Gastrocnemius medialis (tissue), 4 donors: ENCODE measurements at regions not wholly inside any gene's neighbourhood (a gene's known extent, or its start where the extent isn't known, plus 50 kb on each side); places are given as distances from the start of the nearest gene placed in this dataset.
"Not testable (repeated sequence)": the region's sequence is repeated elsewhere in the genome, so short reads cannot be mapped to it uniquely, and the experiment has no call there.

ENCODE experiments used
- ATAC-seq, 2 donors: fragments of 150-250 bp; one replicate each; pipeline ENCODE4 v1.9.1; 2016
- DNase-seq, 2 donors: peaks; one replicate each; pipeline ENCODE4 v3.0.0-alpha.2; 2019
- H3K27ac ChIP-seq, 4 donors: fragments of 200-600 bp; sonication (generic); 1 replicate in 1 of 4; 2 replicates in 3 of 4; pipeline ENCODE4 v1.5.1; 2016 to 2018; ENCODE audit warnings: mild to moderate bottlenecking in 2 of 4, moderate library complexity in 1 of 4
- H3K27me3 ChIP-seq, 3 donors: fragments of 200-600 bp; sonication (generic) in 2 of 3; 1 replicate in 1 of 3; 2 replicates in 2 of 3; pipeline versions ENCODE4 v1.5.1 to v1.6.0; 2016 to 2019; ENCODE audit warnings: mild to moderate bottlenecking in 1 of 3, moderate library complexity in 1 of 3
- H3K36me3 ChIP-seq, 2 donors: fragments of 200-600 bp; sonication (generic) in 1 of 2; one replicate each; pipeline ENCODE4 v1.5.1; 2017 to 2018
- H3K4me1 ChIP-seq, 2 donors: fragments of 200-600 bp; sonication (generic) in 1 of 2; one replicate each; pipeline ENCODE4 v1.5.1; 2016 to 2017; ENCODE audit warnings: mild to moderate bottlenecking in 2 of 2
- H3K4me3 ChIP-seq, 4 donors: fragments of 200-600 bp; sonication (generic) in 3 of 4; 1 replicate in 1 of 4; 2 replicates in 3 of 4; pipeline ENCODE4 v1.5.1; 2016 to 2019; ENCODE audit warnings: mild to moderate bottlenecking in 2 of 4
- H3K9me3 ChIP-seq, 3 donors: fragments of 200-600 bp; sonication (generic) in 2 of 3; 1 replicate in 1 of 3; 2 replicates in 2 of 3; pipeline ENCODE4 v1.5.1; 2016 to 2019
- CTCF ChIP-seq, 5 experiments: fragments of 450-650 bp in 3 of 5; fragments of 200-600 bp in 2 of 5; sonication (generic) in 2 of 5; IDR thresholded peaks in 4 of 5; conservative IDR thresholded peaks in 1 of 5; 1 replicate in 4 of 5; 2 replicates in 1 of 5; pipeline ENCODE4 v1.5.1; 2016 to 2019; ENCODE audit warnings: antibody characterized with exemption in 5 of 5, mild to moderate bottlenecking in 3 of 5, moderate library complexity in 3 of 5
- POLR2A ChIP-seq, 2 donors: fragments of 450-650 bp; IDR thresholded peaks; one replicate each; pipeline ENCODE4 v1.6.1; 2017; ENCODE audit warnings: antibody characterized with exemption in 2 of 2, mild to moderate bottlenecking in 2 of 2, moderate library complexity in 2 of 2
- in situ Hi-C, 4 donors: fragments of 200-750 bp; cut with MboI; loops; one replicate each; pipeline versions ENCODE4 v1.15.0 to v1.8.0; 2017; ENCODE audit warnings: low sequenced_read_pairs in 4 of 4
- intact Hi-C: fragments of 100-400 bp; cut with DNase I; formaldehyde crosslinking; loops from one replicate; pipeline ENCODE4 v1.15.1; 2023; ENCODE audit warnings: low total_unique reads

DNA sequence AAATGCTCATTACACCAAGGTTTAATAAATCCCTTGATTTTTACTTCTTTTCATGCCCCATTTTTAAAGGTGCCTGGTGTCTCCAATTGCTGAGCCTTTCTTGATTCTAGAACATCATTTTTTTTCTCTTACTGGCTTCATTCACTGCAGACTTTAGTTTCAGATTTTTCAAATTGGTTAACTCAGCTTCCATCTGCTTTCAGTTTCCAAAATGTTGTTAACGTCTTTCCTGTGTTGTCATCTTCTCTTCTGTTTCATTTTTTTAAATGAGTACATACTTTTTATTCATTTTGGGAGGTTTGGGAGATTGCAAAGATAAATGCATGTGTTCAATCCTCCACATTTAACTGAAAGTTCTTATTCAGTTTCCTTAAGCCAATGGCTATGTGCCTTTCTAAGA, 126.4 kb upstream of the CCNG1 start:
- H3K4me3 ChIP-seq, result no peak overlapping the region
- in situ Hi-C loops (no loop called here), intact Hi-C loops (no loop called here)
- H3K36me3 ChIP-seq, result no peaks in the 10 kb centered on the region
- H3K9me3 ChIP-seq, result no peaks in the 10 kb centered on the region
- no peak overlapping the region for H3K27ac ChIP-seq
- H3K27me3 ChIP-seq, result no peaks in the 10 kb centered on the region
- no peak for TF ChIP-seq CTCF (IDR thresholded peaks at IDR 0.05 in 4 of 5, conservative IDR thresholded peaks at IDR 0.05 in 1 of 5)
- TF ChIP-seq POLR2A (IDR thresholded peaks at IDR 0.05), result no peak
- ATAC-seq, result no peak
- no peak for DNase-seq
- H3K4me1 ChIP-seq, result no peaks in the 10 kb centered on the region

DNA sequence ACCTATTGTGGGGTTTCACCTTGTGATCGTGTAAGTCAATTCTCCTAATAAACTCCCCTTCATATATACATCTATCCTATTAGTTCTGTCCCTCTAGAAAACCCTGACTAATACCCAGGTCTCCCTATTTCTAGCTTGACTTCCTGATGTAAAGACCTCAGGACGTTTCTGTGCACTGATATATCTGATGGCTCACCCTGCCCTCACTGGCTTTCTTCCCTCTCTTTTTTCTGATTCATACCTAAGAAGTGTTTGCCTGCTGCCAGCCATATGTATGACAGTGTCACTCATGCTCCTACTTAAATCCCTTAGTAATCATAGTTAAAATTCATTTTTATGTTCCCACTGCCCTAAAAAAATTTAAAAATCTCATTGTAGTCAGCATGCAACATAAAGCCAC, 124.8 kb upstream of the CCNG1 start:
- H3K36me3 ChIP-seq, result no peaks in the 10 kb centered on the region
- H3K4me3 ChIP-seq, result no peak overlapping the region
- ATAC-seq, result no peak
- DNase-seq, result no peak
- intact Hi-C loops (no loop called here), in situ Hi-C loops (no loop called here)
- no peaks in the 10 kb centered on the region for H3K4me1 ChIP-seq
- no peaks in the 10 kb centered on the region for H3K27me3 ChIP-seq
- TF ChIP-seq CTCF (IDR thresholded peaks at IDR 0.05 in 4 of 5, conservative IDR thresholded peaks at IDR 0.05 in 1 of 5) (no peak), POLR2A (IDR thresholded peaks at IDR 0.05) (no peak)
- H3K27ac ChIP-seq, result no peak overlapping the region
- H3K9me3 ChIP-seq, result no peaks in the 10 kb centered on the region

DNA sequence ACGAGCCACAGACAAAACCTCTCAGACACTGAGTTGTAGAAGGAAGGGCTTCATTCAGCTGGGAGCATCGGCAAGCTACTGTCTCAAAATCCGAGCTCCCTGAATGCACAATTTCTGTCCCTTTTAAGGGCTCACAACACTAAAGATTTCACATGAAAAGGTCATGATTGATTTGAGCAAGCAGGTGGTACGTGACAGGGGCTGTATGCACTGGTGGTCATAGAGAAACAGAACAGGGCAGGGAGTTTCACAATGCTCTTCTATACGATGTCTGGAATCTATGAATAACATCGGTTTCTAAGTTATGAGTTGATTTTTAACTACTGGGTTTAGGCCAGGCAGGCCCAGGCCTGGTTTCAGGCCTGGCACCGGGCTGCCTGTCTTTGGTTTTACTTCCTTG, 124.3 kb upstream of the CCNG1 start:
- intact Hi-C loops, H3K4me3 ChIP-seq, H3K27ac ChIP-seq, in situ Hi-C loops, H3K27me3 ChIP-seq, DNase-seq, H3K4me1 ChIP-seq, ATAC-seq, H3K9me3 ChIP-seq, H3K36me3 ChIP-seq: not testable (repeated sequence)

DNA sequence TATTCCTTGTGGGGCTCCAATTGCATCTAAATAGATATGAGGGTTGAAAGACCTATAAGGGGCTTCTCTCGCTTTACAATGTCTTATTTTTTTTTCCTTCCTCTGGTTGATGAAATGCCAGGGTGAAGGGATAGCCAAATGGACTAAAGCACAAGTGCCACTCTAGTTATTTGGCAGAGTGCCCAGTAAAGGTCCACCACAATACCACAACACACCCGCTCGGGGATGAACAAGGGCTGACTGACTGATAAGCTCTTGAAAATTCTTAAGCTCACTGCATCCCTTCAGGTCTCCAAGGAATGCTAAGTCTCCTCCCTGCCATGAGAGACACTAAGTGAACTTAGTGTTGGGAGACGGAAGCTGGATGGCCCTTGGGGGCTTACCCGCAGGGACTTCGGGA, 121.0 kb upstream of the CCNG1 start:
- DNase-seq, intact Hi-C loops: not testable (repeated sequence)

DNA sequence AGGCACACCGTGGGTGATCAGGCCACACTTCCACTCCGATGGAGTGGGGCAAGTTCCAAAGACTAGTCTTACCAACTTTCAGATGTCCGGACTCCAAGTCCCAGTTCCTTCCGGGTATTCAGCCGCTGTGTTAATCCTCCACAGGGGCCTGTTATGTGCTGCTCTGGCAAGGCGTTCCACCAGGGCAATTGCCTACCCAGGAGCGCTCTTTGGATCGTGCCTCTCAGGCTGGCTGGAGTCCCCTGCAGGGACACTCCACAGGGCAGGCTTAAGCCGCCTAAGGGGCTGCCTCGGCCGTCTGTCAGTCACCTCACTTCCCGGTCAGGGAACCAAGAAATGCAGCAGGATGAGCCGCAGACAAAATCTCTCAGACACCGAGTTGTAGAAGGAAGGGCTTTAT, 118.7 kb upstream of the CCNG1 start:
- TF ChIP-seq POLR2A (IDR thresholded peaks at IDR 0.05), result no peak
- no peaks in the 10 kb centered on the region for H3K36me3 ChIP-seq
- H3K27me3 ChIP-seq, result no peaks in the 10 kb centered on the region
- DNase-seq, result no peak
- no peak overlapping the region for H3K27ac ChIP-seq
- H3K4me3 ChIP-seq, result no peak overlapping the region
- in situ Hi-C loops (no loop called here), intact Hi-C loops (no loop called here)
- H3K9me3 ChIP-seq, result no peaks in the 10 kb centered on the region
- H3K4me1 ChIP-seq, result no peaks in the 10 kb centered on the region
- ATAC-seq, result no peak

More for the DNA sequence above, 121.0 kb upstream of the CCNG1 start:
- H3K4me3 ChIP-seq, H3K27me3 ChIP-seq, in situ Hi-C loops, H3K4me1 ChIP-seq, H3K27ac ChIP-seq, H3K9me3 ChIP-seq, H3K36me3 ChIP-seq, ATAC-seq: not testable (repeated sequence)

- TF ChIP-seq CTCF (IDR thresholded peaks at IDR 0.05 in 4 of 5, conservative IDR thresholded peaks at IDR 0.05 in 1 of 5) (no peak), POLR2A (IDR thresholded peaks at IDR 0.05) (no peak)
- no peak overlapping the region for H3K27ac ChIP-seq
- no peaks in the 10 kb centered on the region for H3K27me3 ChIP-seq
- H3K4me1 ChIP-seq, result no peaks in the 10 kb centered on the region
- no peak overlapping the region for H3K4me3 ChIP-seq
- intact Hi-C loops, result no loop called here
- no peaks in the 10 kb centered on the region for H3K9me3 ChIP-seq
- no peaks in the 10 kb centered on the region for H3K36me3 ChIP-seq
- no peak for DNase-seq
- in situ Hi-C loops, result no loop called here
- ATAC-seq, result no peak
Observed at GRCh38 chr5:163321511-163321910, 115.9 kb upstream of the CCNG1 start.
